ENCODE measurements at regions not wholly inside any gene's neighbourhood (a gene's known extent, or its start where the extent isn't known, plus 50 kb on each side); places are given as distances from the start of the nearest gene placed in this dataset.

DNA sequence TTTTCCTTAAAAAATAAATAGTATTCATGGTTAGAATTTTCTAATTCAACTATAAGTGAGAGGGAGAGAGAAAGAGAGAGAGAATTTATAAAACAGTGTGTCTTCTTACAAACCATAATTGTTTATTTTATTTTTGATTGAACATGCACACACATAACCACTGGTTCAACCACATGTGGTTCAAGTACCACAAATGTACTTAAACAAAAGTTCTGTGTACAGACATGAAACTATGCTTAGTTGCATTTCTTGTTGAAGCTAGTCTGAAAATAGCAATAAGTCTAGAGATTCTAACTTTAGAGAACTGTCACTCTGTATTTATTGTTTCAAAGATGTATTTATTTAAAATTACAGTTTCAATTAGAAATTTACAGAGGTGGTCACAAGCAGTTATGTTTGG lies 130.6 kb upstream of the PDE4D start:
- TF ChIP-seq EP300 (IDR thresholded peaks at IDR 0.05) = no peak
- TF ChIP-seq, protein P1, sequence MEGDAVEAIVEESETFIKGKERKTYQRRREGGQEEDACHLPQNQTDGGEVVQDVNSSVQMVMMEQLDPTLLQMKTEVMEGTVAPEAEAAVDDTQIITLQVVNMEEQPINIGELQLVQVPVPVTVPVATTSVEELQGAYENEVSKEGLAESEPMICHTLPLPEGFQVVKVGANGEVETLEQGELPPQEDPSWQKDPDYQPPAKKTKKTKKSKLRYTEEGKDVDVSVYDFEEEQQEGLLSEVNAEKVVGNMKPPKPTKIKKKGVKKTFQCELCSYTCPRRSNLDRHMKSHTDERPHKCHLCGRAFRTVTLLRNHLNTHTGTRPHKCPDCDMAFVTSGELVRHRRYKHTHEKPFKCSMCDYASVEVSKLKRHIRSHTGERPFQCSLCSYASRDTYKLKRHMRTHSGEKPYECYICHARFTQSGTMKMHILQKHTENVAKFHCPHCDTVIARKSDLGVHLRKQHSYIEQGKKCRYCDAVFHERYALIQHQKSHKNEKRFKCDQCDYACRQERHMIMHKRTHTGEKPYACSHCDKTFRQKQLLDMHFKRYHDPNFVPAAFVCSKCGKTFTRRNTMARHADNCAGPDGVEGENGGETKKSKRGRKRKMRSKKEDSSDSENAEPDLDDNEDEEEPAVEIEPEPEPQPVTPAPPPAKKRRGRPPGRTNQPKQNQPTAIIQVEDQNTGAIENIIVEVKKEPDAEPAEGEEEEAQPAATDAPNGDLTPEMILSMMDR (IDR thresholded peaks at IDR 0.05) = no peak
